Nephron progenitor cell (in vitro differentiated cells): ENCODE measurements at regions not wholly inside any gene's neighbourhood (a gene's known extent, or its start where the extent isn't known, plus 50 kb on each side); places are given as distances from the start of the nearest gene placed in this dataset.

Experiments
- DNase-seq: peaks from one replicate; pipeline ENCODE4 v3.0.0; 2021
- H3K27ac Mint-ChIP-seq: 2 replicates; pipeline ENCODE4 v1.8.0; 2021; ENCODE audit warnings: mild to moderate bottlenecking, moderate library complexity, mixed read lengths
- H3K27me3 Mint-ChIP-seq: 2 replicates; pipeline ENCODE4 v1.8.0; 2021; ENCODE audit warnings: mild to moderate bottlenecking, low read depth, mixed read lengths; ENCODE audit not compliant: poor library complexity
- H3K36me3 Mint-ChIP-seq: 2 replicates; pipeline ENCODE4 v1.8.0; 2021; ENCODE audit warnings: low read depth, mixed read lengths
- H3K4me1 Mint-ChIP-seq: 2 replicates; pipeline ENCODE4 v1.8.0; 2021; ENCODE audit warnings: mixed read lengths
- H3K4me3 Mint-ChIP-seq: 2 replicates; pipeline ENCODE4 v1.8.0; 2021; ENCODE audit warnings: mild to moderate bottlenecking, moderate library complexity, mixed read lengths
- H3K9me3 Mint-ChIP-seq: 2 replicates; pipeline ENCODE4 v1.8.0; 2021; ENCODE audit warnings: mild to moderate bottlenecking, moderate library complexity, mixed read lengths
- TF ChIP-seq, protein P1 (sequence below): fragments of 200-600 bp; sonication (generic); IDR thresholded peaks from 2 replicates; pipeline ENCODE4 v1.5.0; 2021; ENCODE audit warnings: antibody characterized with exemption

GRCh38 chr4:46524751-46525150, 134.8 kb upstream of the GABRA2 start:
- DNase-seq, result no peak
- H3K9me3 Mint-ChIP-seq, result peaks cover 8% of the 10 kb centered on the region
- TF ChIP-seq, protein P1, sequence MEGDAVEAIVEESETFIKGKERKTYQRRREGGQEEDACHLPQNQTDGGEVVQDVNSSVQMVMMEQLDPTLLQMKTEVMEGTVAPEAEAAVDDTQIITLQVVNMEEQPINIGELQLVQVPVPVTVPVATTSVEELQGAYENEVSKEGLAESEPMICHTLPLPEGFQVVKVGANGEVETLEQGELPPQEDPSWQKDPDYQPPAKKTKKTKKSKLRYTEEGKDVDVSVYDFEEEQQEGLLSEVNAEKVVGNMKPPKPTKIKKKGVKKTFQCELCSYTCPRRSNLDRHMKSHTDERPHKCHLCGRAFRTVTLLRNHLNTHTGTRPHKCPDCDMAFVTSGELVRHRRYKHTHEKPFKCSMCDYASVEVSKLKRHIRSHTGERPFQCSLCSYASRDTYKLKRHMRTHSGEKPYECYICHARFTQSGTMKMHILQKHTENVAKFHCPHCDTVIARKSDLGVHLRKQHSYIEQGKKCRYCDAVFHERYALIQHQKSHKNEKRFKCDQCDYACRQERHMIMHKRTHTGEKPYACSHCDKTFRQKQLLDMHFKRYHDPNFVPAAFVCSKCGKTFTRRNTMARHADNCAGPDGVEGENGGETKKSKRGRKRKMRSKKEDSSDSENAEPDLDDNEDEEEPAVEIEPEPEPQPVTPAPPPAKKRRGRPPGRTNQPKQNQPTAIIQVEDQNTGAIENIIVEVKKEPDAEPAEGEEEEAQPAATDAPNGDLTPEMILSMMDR, result no peak
- H3K4me3 Mint-ChIP-seq, result no peak overlapping the region
- H3K36me3 Mint-ChIP-seq, result no peaks in the 10 kb centered on the region
- H3K27ac Mint-ChIP-seq, result no peak overlapping the region
- H3K4me1 Mint-ChIP-seq, result no peaks in the 10 kb centered on the region
- H3K27me3 Mint-ChIP-seq, result peaks cover 7% of the 10 kb centered on the region

- no peak overlapping the region for H3K4me3 Mint-ChIP-seq
- no peaks in the 10 kb centered on the region for H3K36me3 Mint-ChIP-seq
- TF ChIP-seq, protein P1, result no peak
- H3K27ac Mint-ChIP-seq, result no peak overlapping the region
- peaks cover 8% of the 10 kb centered on the region for H3K9me3 Mint-ChIP-seq
- H3K4me1 Mint-ChIP-seq, result no peaks in the 10 kb centered on the region
- peaks cover 7% of the 10 kb centered on the region for H3K27me3 Mint-ChIP-seq
- no peak for DNase-seq
These were observed 130.4 kb upstream of the GABRA2 start for GRCh38 chr4:46520361-46520760.

DNA sequence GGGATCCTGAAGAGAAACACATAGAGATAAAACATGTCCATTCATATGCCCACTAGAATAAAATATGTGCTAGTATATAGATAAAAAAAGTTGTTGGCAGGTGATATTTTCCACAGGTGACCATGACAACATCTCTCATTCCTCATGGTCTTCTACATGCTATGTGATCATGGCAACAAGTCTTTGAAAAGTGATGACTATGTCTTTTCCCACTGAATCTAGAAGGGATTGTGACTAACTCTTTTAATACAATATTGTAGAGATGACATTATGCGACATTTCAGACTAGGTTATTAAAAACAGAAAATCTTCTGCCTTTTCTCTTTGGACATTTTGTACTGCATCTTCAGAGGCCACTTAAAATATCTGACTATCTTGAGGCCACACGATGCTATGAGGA, 126.0 kb upstream of the GABRA2 start:
- no peak overlapping the region for H3K4me3 Mint-ChIP-seq
- H3K9me3 Mint-ChIP-seq, result no peaks in the 10 kb centered on the region
- H3K4me1 Mint-ChIP-seq, result no peaks in the 10 kb centered on the region
- no peaks in the 10 kb centered on the region for H3K36me3 Mint-ChIP-seq
- TF ChIP-seq, protein P1, result no peak
- no peak for DNase-seq
- H3K27ac Mint-ChIP-seq, result no peak overlapping the region
- H3K27me3 Mint-ChIP-seq, result no peaks in the 10 kb centered on the region

DNA sequence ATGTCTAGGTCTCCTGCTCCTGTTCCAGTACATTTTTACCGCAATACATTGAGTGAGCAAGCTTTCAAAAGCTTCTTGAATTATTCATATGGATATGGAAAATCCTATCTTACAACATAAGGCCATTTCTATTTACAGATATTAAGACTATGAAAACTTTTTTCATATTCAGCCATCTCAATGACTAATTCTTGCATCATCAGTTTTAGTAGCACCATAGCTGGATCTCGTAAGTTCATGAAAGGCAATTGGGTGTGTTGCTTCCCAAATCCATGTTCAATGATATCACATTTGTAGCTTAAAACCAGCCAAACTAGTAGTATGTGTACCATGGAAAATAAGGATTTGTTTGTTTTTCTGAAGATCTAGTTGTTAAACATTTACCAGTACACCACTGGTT, 118.3 kb upstream of the GABRA2 start:
- TF ChIP-seq, protein P1, result no peak
- Mint-ChIP-seq H3K36me3 (no peaks in the 10 kb centered on the region), H3K27ac (no peak overlapping the region), H3K4me3 (no peak overlapping the region), H3K27me3 (no peaks in the 10 kb centered on the region), H3K9me3 (no peaks in the 10 kb centered on the region), H3K4me1 (no peaks in the 10 kb centered on the region)
- DNase-seq, result no peak

- Mint-ChIP-seq H3K4me3 (no peak overlapping the region), H3K9me3 (no peaks in the 10 kb centered on the region), H3K27me3 (no peaks in the 10 kb centered on the region), H3K36me3 (no peaks in the 10 kb centered on the region), H3K27ac (no peak overlapping the region), H3K4me1 (no peaks in the 10 kb centered on the region)
- DNase-seq, result no peak
- TF ChIP-seq, protein P1, result no peak
These were observed 116.9 kb upstream of the GABRA2 start for GRCh38 chr4:46506876-46507275.

DNA sequence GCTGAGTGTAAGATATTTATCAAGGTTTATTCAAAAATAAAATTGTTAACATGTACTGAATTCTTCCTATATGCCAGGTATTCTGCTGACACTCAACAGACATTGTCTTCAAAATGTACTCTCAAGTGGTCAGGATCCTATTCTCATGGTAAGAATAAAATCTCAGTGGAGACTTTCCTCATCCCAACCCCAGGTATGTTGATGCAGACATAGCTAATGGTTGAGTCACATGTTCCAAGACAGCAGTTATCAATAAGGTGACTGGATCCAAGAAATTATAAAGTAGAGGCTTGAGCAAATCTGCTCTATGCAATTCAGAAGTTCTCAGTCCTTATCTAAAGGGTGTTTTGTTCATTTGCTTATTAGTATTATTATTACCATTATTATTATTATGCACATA, 115.2 kb upstream of the GABRA2 start:
- DNase-seq, result no peak
- no peaks in the 10 kb centered on the region for H3K27me3 Mint-ChIP-seq
- H3K36me3 Mint-ChIP-seq, result no peaks in the 10 kb centered on the region
- H3K4me3 Mint-ChIP-seq, result no peak overlapping the region
- TF ChIP-seq, protein P1, result no peak
- H3K4me1 Mint-ChIP-seq, result no peaks in the 10 kb centered on the region
- no peak overlapping the region for H3K27ac Mint-ChIP-seq
- no peaks in the 10 kb centered on the region for H3K9me3 Mint-ChIP-seq
